Prostate gland (tissue), 2 donors: ENCODE measurements at regions not wholly inside any gene's neighbourhood (a gene's known extent, or its start where the extent isn't known, plus 50 kb on each side); places are given as distances from the start of the nearest gene placed in this dataset.

Experiments
- POLR2AphosphoS5 ChIP-seq: sonication (generic); formaldehyde crosslinking; IDR thresholded peaks from one replicate; pipeline ENCODE4 v1.6.1; 2017; ENCODE audit warnings: antibody characterized with exemption
- TF ChIP-seq, protein P1 (sequence below), 4 experiments: fragments of 200-600 bp in 2 of 4; fragments of 450-650 bp in 2 of 4; sonication (generic) in 2 of 4; IDR thresholded peaks; 1 replicate in 3 of 4; 2 replicates in 1 of 4; pipeline ENCODE4 v1.5.1; 2016 to 2019; ENCODE audit warnings: antibody characterized with exemption in 4 of 4, mild to moderate bottlenecking in 2 of 4, moderate library complexity in 2 of 4

DNA sequence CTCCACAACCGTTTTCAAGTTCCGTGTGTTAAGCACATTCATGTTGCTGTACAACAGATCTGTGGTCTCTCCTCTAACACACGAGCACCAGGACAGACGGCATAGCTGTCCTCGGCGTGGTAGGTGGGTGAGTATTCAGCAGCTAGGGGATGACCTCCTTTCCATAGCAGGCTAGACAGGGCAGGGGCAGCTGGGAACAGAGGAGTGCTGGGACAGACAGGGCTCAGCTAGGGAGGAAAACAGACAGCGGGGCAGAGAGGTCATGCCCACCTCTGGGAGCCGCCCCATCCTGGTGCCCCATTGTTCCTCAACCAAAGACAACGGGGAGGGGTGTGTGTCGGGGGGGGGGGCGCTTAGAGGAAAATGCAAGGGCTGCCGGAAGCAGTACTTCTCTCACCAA, 271.5 kb upstream of the FOXQ1 start:
- TF ChIP-seq POLR2AphosphoS5, result no peak
- TF ChIP-seq, protein P1, sequence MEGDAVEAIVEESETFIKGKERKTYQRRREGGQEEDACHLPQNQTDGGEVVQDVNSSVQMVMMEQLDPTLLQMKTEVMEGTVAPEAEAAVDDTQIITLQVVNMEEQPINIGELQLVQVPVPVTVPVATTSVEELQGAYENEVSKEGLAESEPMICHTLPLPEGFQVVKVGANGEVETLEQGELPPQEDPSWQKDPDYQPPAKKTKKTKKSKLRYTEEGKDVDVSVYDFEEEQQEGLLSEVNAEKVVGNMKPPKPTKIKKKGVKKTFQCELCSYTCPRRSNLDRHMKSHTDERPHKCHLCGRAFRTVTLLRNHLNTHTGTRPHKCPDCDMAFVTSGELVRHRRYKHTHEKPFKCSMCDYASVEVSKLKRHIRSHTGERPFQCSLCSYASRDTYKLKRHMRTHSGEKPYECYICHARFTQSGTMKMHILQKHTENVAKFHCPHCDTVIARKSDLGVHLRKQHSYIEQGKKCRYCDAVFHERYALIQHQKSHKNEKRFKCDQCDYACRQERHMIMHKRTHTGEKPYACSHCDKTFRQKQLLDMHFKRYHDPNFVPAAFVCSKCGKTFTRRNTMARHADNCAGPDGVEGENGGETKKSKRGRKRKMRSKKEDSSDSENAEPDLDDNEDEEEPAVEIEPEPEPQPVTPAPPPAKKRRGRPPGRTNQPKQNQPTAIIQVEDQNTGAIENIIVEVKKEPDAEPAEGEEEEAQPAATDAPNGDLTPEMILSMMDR (IDR thresholded peaks at IDR 0.05), result no peak
